Lung (tissue), 11 donors: ENCODE measurements at regions not wholly inside any gene's neighbourhood (a gene's known extent, or its start where the extent isn't known, plus 50 kb on each side); places are given as distances from the start of the nearest gene placed in this dataset.

Source experiments
- ATAC-seq: fragments of 200-7000 bp; cut with Tn5 transposase; one replicate; pipeline ENCODE4 v1.9.1; 2020; ENCODE audit warnings: moderate number of reproducible peaks; ENCODE audit not compliant: insufficient read depth, low FRiP score
- DNase-seq, 3 donors: peaks; one replicate each; pipeline ENCODE4 v3.0.0-alpha.2; 2013 to 2017
- H3K27ac ChIP-seq, 2 donors: one replicate each; pipeline ENCODE4 v1.5.1; 2013; ENCODE audit warnings: mild to moderate bottlenecking in 2 of 2, moderate library complexity in 2 of 2, control low read depth in 1 of 2, inconsistent platforms in 1 of 2, low read depth in 1 of 2, low read length in 1 of 2
- H3K27me3 ChIP-seq, 3 donors: one replicate each; pipeline ENCODE4 v1.5.1; 2013; ENCODE audit warnings: low read length in 2 of 3; ENCODE audit not compliant: control insufficient read depth in 3 of 3, insufficient read depth in 3 of 3
- H3K36me3 ChIP-seq, 4 donors: one replicate each; pipeline ENCODE4 v1.5.1; 2013; ENCODE audit warnings: low read length in 4 of 4, mild to moderate bottlenecking in 1 of 4, moderate library complexity in 1 of 4; ENCODE audit not compliant: control insufficient read depth in 4 of 4, insufficient read depth in 4 of 4
- H3K4me1 ChIP-seq, 5 donors: one replicate each; pipeline ENCODE4 v1.5.1; 2013; ENCODE audit warnings: low read length in 5 of 5, mild to moderate bottlenecking in 2 of 5, moderate library complexity in 1 of 5; ENCODE audit not compliant: control insufficient read depth in 5 of 5, insufficient read depth in 5 of 5
- H3K4me3 ChIP-seq: one replicate; pipeline ENCODE4 v1.5.1; 2013; ENCODE audit warnings: mild to moderate bottlenecking, control low read depth, moderate library complexity
- H3K9ac ChIP-seq, 2 donors: one replicate each; pipeline ENCODE4 v1.5.1; 2013; ENCODE audit warnings: low read length in 2 of 2, control low read depth in 1 of 2; ENCODE audit not compliant: insufficient read depth in 1 of 2
- H3K9me3 ChIP-seq, 4 donors: one replicate each; pipeline ENCODE4 v1.5.1; 2013; ENCODE audit warnings: low read length in 3 of 4, mild to moderate bottlenecking in 1 of 4, moderate library complexity in 1 of 4; ENCODE audit not compliant: control insufficient read depth in 4 of 4, insufficient read depth in 3 of 4
- WGBS, 2 donors: extraction: QIAGEN DNeasy Blood & Tissue Kit; methylation state at CpG; one replicate each; pipeline ENCODE4 v1.1.7; 2013; 5-methylcytosine and 5-hydroxymethylcytosine counted together
- TF ChIP-seq, protein P1 (sequence below): IDR thresholded peaks from 2 replicates; pipeline ENCODE4 v1.5.1; 2012; ENCODE audit warnings: mild to moderate bottlenecking; ENCODE audit errors: control extremely low read depth, extremely low read depth
- donor health status: control.
- donor health status: control.
- donor health status: Bipolar disorder and iron deficiency.
- donor health status: healthy.
- donor health status: DM: yes; HTN: yes; CAD: no.

DNA sequence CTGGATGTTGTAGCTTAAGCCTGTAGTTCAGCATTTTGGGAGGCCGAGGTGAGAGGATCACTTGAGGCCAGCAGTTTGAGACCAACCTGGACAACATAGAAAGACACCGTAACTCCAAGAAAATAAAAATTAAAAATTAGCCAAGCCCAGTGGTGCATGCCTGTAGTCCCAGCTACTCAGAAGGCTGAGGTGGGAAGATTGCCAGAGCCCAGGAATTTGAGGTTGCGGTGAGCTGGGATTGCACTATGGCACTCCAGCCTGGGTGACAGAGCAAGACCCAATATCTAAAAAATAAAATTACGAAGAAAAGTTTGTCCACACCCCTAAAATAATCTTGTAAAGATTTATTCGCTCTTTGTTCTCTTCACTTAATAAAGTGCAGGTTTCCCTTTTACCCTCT lies 951.0 kb downstream of the TYW1 start:
- Histone ChIP-seq H3K4me1 (no peaks in the 10 kb centered on the region), H3K4me3 (no peak overlapping the region), H3K9ac (no peak overlapping the region), H3K27ac (no peak overlapping the region), H3K27me3 (no peaks in the 10 kb centered on the region), H3K36me3 (no peaks in the 10 kb centered on the region), H3K9me3 (peaks cover 0 to 3% (median 1%) of the 10 kb centered on the region in 4 donors)
- DNase-seq = peak in 1 of 3 donors; percentile 5
- WGBS, 2 donors = 79 to 87% methylated on average over 5 of the region's 5 CpGs
- TF ChIP-seq, protein P1, sequence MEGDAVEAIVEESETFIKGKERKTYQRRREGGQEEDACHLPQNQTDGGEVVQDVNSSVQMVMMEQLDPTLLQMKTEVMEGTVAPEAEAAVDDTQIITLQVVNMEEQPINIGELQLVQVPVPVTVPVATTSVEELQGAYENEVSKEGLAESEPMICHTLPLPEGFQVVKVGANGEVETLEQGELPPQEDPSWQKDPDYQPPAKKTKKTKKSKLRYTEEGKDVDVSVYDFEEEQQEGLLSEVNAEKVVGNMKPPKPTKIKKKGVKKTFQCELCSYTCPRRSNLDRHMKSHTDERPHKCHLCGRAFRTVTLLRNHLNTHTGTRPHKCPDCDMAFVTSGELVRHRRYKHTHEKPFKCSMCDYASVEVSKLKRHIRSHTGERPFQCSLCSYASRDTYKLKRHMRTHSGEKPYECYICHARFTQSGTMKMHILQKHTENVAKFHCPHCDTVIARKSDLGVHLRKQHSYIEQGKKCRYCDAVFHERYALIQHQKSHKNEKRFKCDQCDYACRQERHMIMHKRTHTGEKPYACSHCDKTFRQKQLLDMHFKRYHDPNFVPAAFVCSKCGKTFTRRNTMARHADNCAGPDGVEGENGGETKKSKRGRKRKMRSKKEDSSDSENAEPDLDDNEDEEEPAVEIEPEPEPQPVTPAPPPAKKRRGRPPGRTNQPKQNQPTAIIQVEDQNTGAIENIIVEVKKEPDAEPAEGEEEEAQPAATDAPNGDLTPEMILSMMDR = no peak
- no peak for ATAC-seq

DNA sequence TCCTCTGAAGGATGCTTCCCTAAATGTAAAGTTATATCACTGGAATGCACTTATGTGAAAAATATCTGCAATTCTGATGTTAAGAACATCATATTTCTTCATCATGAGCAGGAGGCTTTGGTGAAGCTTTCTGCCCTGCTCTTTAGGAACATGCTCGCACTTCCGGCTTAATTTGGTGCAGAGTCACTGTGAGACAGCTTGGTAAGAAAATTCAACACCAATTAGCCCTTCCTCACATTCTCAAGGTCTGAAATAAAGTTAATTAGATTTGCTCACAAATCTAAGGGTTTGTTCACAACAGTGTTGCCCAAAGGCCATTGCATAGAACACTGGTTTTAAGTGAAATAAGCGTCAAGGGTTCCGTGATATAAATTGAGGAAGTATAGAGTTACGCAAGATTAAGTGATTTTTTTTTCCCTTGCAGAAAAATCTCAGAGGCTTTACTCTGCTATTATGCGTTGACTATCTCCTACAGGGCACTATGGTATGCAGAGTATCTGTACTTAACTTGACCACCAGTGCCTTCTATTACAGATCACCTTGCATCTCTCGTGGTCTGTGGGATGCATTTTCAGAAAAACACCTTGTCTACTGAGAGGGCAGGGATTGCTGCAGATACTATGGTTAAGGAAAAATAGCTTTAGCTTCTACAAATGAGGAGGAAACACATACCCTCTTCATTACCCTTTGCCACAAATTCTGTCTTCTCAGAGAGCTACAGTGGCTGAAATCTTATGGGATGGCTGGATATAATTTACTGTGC lies 953.9 kb downstream of the TYW1 start:
- 41 to 47% methylated on average over 7 of the region's 7 CpGs for WGBS, 2 donors
- Histone ChIP-seq H3K9me3 (no peaks in the 10 kb centered on the region), H3K4me3 (no peak overlapping the region), H3K4me1 (no peaks in the 10 kb centered on the region), H3K9ac (no peak overlapping the region), H3K27ac (no peak overlapping the region), H3K27me3 (no peaks in the 10 kb centered on the region), H3K36me3 (no peaks in the 10 kb centered on the region)
- no peak for DNase-seq
- TF ChIP-seq, protein P1 = no peak
- no peak for ATAC-seq

DNA sequence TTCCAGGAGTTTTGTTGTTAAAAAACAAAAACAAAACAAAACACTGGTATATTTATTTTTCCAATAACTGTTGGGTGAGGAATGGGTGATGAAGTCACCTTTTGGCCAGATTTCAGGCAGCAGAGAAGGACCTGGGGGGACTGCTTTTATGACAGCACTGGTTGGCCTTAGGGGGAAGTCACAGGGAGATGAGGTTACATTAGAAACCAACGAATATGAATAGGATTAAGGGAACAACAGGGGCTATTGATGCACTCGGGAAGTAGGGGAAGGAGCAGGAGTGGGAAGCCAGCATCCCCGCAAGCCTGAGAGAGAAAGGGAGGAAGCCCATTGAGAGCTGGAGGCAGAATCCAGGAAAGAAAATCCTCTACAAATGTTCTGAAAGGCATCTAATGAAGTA lies 958.4 kb downstream of the TYW1 start:
- TF ChIP-seq, protein P1 = no peak
- no peak overlapping the region for H3K9ac ChIP-seq
- ATAC-seq (no peak), DNase-seq (no peak)
- H3K27ac ChIP-seq = no peak overlapping the region
- no peaks in the 10 kb centered on the region for H3K4me1 ChIP-seq
- WGBS, 2 donors = 32 to 46% methylated on average over 3 of the region's 3 CpGs
- H3K4me3 ChIP-seq = no peak overlapping the region
- H3K27me3 ChIP-seq = no peaks in the 10 kb centered on the region
- no peaks in the 10 kb centered on the region for H3K9me3 ChIP-seq
- no peaks in the 10 kb centered on the region for H3K36me3 ChIP-seq

DNA sequence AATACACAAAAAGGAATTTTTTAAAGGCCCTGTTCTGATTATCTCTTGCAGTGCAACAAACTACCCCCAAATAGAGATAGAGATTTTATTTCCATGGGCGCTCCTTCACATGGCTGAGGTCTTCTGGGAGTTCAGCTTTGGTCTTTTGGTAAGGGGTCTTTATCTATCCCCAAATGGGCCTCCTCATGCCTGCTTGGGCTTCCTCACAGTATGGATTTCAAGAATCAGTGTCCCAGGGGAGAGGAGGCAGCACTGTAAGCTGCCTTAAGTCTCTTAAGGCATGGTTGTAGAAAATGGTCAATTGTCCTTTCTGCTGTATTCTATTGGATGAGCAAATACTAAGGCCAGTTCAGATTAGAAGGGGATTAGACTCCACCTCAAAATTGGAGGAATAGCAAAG lies 966.2 kb downstream of the TYW1 start:
- no peak overlapping the region for H3K27ac ChIP-seq
- H3K27me3 ChIP-seq = no peaks in the 10 kb centered on the region
- 89 to 96% methylated on average over 1 of the region's 1 CpG for WGBS, 2 donors
- TF ChIP-seq, protein P1 = no peak
- ATAC-seq (no peak), DNase-seq (no peak)
- no peaks in the 10 kb centered on the region for H3K4me1 ChIP-seq
- H3K9me3 ChIP-seq = peaks cover 0 to 4% (median under 1%) of the 10 kb centered on the region in 4 donors
- H3K36me3 ChIP-seq = no peaks in the 10 kb centered on the region
- no peak overlapping the region for H3K4me3 ChIP-seq
- H3K9ac ChIP-seq = no peak overlapping the region
